Testis (tissue), 2 donors: ENCODE measurements at regions not wholly inside any gene's neighbourhood (a gene's known extent, or its start where the extent isn't known, plus 50 kb on each side); places are given as distances from the start of the nearest gene placed in this dataset.

Experiments used
- DNase-seq: peaks from one replicate; pipeline ENCODE4 v3.0.0-alpha.2; 2019
- H3K27ac ChIP-seq, 2 donors: fragments of 200-600 bp; sonication (generic); one replicate each; pipeline ENCODE4 v1.5.1; 2019
- H3K27me3 ChIP-seq: fragments of 200-600 bp; sonication (generic); one replicate; pipeline ENCODE4 v1.5.1; 2019
- H3K36me3 ChIP-seq: fragments of 200-600 bp; sonication (generic); one replicate; pipeline ENCODE4 v1.5.1; 2017; ENCODE audit warnings: low read depth; ENCODE audit errors: missing control alignments
- H3K4me1 ChIP-seq: fragments of 200-600 bp; sonication (generic); one replicate; pipeline ENCODE4 v1.5.1; 2019
- H3K4me3 ChIP-seq, 2 donors: fragments of 200-600 bp; sonication (generic); one replicate each; pipeline ENCODE4 v1.5.1; 2017 to 2019
- H3K9me3 ChIP-seq: fragments of 200-600 bp; sonication (generic); one replicate; pipeline ENCODE4 v1.5.1; 2017
- CTCF ChIP-seq, 3 experiments: fragments of 450-650 bp in 2 of 3; fragments of 200-600 bp in 1 of 3; sonication (generic) in 1 of 3; IDR thresholded peaks; one replicate each; pipeline ENCODE4 v1.5.1; 2016 to 2019; ENCODE audit warnings: antibody characterized with exemption in 3 of 3, mild to moderate bottlenecking in 2 of 3, moderate library complexity in 1 of 3
- POLR2A ChIP-seq: fragments of 450-650 bp; IDR thresholded peaks from one replicate; pipeline ENCODE4 v1.6.1; 2017; ENCODE audit warnings: antibody characterized with exemption, mild to moderate bottlenecking, moderate library complexity
- WGBS, 2 donors: methylation state at CpG; one replicate each; pipeline ENCODE4 v1.1.5; 2018; 5-methylcytosine and 5-hydroxymethylcytosine counted together
- intact Hi-C: fragments of 100-400 bp; cut with DNase I; formaldehyde crosslinking; loops from one replicate; pipeline ENCODE4 v1.15.1; 2023; ENCODE audit warnings: low total_unique reads

DNA sequence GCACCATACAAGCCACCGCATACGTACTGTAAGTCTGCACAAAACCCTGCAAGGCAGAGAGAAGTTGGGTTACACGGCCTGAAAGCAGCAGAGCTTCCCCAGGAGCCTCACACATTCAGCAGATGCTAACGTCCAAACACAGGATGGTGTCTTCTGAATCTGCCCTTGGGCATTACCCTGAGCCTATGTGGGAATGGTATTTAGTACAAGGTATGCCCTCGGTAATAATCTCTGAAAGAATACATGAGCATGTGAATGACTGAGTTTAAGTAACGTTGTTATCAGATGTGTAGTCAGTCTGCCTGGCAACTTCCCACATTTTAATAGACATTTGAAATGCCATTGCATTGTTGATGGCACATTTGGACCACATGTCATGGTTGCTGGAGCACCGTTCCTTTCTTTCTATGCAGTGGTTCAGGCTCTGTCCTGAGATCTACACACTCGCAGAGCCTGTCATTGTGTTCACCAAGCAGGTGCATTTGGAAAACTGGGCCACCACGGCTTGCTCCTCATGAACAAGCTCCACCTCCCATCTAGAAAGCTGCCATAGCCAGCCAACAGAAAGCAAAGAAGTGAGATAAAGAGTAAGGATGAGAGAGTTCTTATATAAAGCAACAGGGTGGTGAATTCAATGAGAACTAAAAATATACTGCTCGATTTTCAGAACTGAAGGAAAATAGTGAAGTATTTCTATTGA is 136.5 kb upstream of the GGTLC1 start:
- no peak for DNase-seq
- TF ChIP-seq POLR2A (no peak), CTCF (IDR thresholded peaks at IDR 0.05) (no peak)
- Histone ChIP-seq H3K36me3 (no peaks in the 10 kb centered on the region), H3K4me3 (no peak overlapping the region), H3K4me1 (no peaks in the 10 kb centered on the region), H3K9me3 (no peaks in the 10 kb centered on the region), H3K27me3 (no peaks in the 10 kb centered on the region), H3K27ac (no peak overlapping the region)
- intact Hi-C loops: no loop called here
- 79 to 86% methylated on average over 10 of the region's 10 CpGs for WGBS, 2 donors

- intact Hi-C loops: no loop called here
Observed at GRCh38 chr20:24124003-24124402, 135.4 kb upstream of the GGTLC1 start.

GRCh38 chr20:24118441-24119175 is 130.0 kb upstream of the GGTLC1 start:
- Histone ChIP-seq H3K27me3 (no peaks in the 10 kb centered on the region), H3K27ac (no peak overlapping the region), H3K9me3 (no peaks in the 10 kb centered on the region), H3K4me3 (no peak overlapping the region), H3K4me1 (peaks cover 4% of the 10 kb centered on the region), H3K36me3 (no peaks in the 10 kb centered on the region)
- 55 to 57% methylated on average over 16 of the region's 16 CpGs for WGBS, 2 donors
- TF ChIP-seq CTCF (IDR thresholded peaks at IDR 0.05) (no peak), POLR2A (no peak)
- intact Hi-C loops: no loop called here
- DNase-seq: no peak

More at GRCh38 chr20:24124003-24124402, 135.4 kb upstream of the GGTLC1 start:
- WGBS, 2 donors: 86 to 92% methylated on average over 4 of the region's 4 CpGs
- no peak overlapping the region for H3K4me3 ChIP-seq
- no peaks in the 10 kb centered on the region for H3K27me3 ChIP-seq
- TF ChIP-seq POLR2A: no peak
- no peak for TF ChIP-seq CTCF (IDR thresholded peaks at IDR 0.05)
- no peak for DNase-seq
- no peaks in the 10 kb centered on the region for H3K36me3 ChIP-seq
- H3K27ac ChIP-seq: no peak overlapping the region
- no peaks in the 10 kb centered on the region for H3K4me1 ChIP-seq
- no peaks in the 10 kb centered on the region for H3K9me3 ChIP-seq

DNA sequence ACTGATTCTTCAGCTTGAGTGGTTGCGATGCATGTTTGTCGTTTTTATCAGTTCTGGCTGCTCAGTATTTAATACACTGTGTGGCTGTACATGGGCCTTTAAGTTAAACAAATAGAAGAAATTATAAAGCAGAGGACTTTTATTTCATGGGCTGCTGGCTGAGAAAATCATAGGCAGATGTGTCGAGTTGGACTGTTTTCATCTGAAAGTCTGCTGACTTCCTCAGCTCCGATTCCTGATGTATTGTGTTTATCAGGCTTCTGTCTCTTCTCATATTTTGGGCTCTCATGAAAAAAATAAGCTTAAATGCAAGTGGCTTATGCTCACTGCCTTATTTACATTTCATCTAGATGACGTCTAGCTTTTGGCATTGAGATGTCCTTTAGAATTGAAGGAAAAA is 129.5 kb upstream of the GGTLC1 start:
- H3K36me3 ChIP-seq: no peaks in the 10 kb centered on the region
- WGBS, 2 donors: 58 to 59% methylated on average over 5 of the region's 5 CpGs
- H3K4me1 ChIP-seq: peaks cover 4% of the 10 kb centered on the region
- no peak for DNase-seq
- H3K27me3 ChIP-seq: no peaks in the 10 kb centered on the region
- H3K9me3 ChIP-seq: no peaks in the 10 kb centered on the region
- no peak for TF ChIP-seq POLR2A
- TF ChIP-seq CTCF (IDR thresholded peaks at IDR 0.05): no peak
- H3K27ac ChIP-seq: no peak overlapping the region
- no peak overlapping the region for H3K4me3 ChIP-seq
- intact Hi-C loops: no loop called here

GRCh38 chr20:24117383-24117782 is 128.8 kb upstream of the GGTLC1 start:
- H3K27ac ChIP-seq: no peak overlapping the region
- no peak for DNase-seq
- WGBS, 2 donors: 72 to 81% methylated on average over 3 of the region's 3 CpGs
- no peaks in the 10 kb centered on the region for H3K27me3 ChIP-seq
- TF ChIP-seq POLR2A (no peak), CTCF (IDR thresholded peaks at IDR 0.05) (no peak)
- no peaks in the 10 kb centered on the region for H3K36me3 ChIP-seq
- H3K4me3 ChIP-seq: no peak overlapping the region
- H3K9me3 ChIP-seq: no peaks in the 10 kb centered on the region
- H3K4me1 ChIP-seq: peaks cover 4% of the 10 kb centered on the region
- intact Hi-C loops: no loop called here
